HL-60 (cell line): ENCODE measurements at regions not wholly inside any gene's neighbourhood (a gene's known extent, or its start where the extent isn't known, plus 50 kb on each side); places are given as distances from the start of the nearest gene placed in this dataset.

Experiments used
- CTCF ChIP-seq: IDR thresholded peaks from one replicate; pipeline ENCODE4 v1.5.1; 2011; ENCODE audit warnings: low read length, control low read depth, inconsistent platforms; ENCODE audit not compliant: insufficient read depth
- GABPA ChIP-seq: IDR thresholded peaks from 2 replicates; pipeline ENCODE4 v1.6.1; 2012; ENCODE audit warnings: low read depth
- REST ChIP-seq: IDR thresholded peaks from 2 replicates; pipeline ENCODE4 v1.6.1; 2012; ENCODE audit warnings: low read depth; ENCODE audit not compliant: insufficient replicate concordance

GRCh38 chr1:67627336-67627735 is 57.7 kb upstream of the GADD45A start:
- TF ChIP-seq CTCF, result no peak
- no peak for TF ChIP-seq REST
- TF ChIP-seq GABPA, result no peak
